Vagina (tissue), 2 donors: ENCODE measurements at regions not wholly inside any gene's neighbourhood (a gene's known extent, or its start where the extent isn't known, plus 50 kb on each side); places are given as distances from the start of the nearest gene placed in this dataset.

Experiments
- POLR2A ChIP-seq, 2 donors: fragments of 450-650 bp; IDR thresholded peaks; one replicate each; pipeline ENCODE4 v1.6.1; 2017; ENCODE audit warnings: antibody characterized with exemption in 2 of 2, mild to moderate bottlenecking in 2 of 2, moderate library complexity in 2 of 2
- TF ChIP-seq, protein P1 (sequence below), 3 experiments: fragments of 450-650 bp in 2 of 3; fragments of 200-600 bp in 1 of 3; sonication (generic) in 1 of 3; IDR thresholded peaks; one replicate each; pipeline ENCODE4 v1.5.1; 2017 to 2019; ENCODE audit warnings: antibody characterized with exemption in 3 of 3, mild to moderate bottlenecking in 2 of 3, moderate library complexity in 2 of 3

- TF ChIP-seq, protein P1, sequence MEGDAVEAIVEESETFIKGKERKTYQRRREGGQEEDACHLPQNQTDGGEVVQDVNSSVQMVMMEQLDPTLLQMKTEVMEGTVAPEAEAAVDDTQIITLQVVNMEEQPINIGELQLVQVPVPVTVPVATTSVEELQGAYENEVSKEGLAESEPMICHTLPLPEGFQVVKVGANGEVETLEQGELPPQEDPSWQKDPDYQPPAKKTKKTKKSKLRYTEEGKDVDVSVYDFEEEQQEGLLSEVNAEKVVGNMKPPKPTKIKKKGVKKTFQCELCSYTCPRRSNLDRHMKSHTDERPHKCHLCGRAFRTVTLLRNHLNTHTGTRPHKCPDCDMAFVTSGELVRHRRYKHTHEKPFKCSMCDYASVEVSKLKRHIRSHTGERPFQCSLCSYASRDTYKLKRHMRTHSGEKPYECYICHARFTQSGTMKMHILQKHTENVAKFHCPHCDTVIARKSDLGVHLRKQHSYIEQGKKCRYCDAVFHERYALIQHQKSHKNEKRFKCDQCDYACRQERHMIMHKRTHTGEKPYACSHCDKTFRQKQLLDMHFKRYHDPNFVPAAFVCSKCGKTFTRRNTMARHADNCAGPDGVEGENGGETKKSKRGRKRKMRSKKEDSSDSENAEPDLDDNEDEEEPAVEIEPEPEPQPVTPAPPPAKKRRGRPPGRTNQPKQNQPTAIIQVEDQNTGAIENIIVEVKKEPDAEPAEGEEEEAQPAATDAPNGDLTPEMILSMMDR (IDR thresholded peaks at IDR 0.05) = no peak
- no peak for TF ChIP-seq POLR2A (IDR thresholded peaks at IDR 0.05)
Measured at GRCh38 chr3:89565098-89565497, 457.7 kb downstream of the EPHA3 start.
